GM19239 (cell line): ENCODE measurements at regions not wholly inside any gene's neighbourhood (a gene's known extent, or its start where the extent isn't known, plus 50 kb on each side); places are given as distances from the start of the nearest gene placed in this dataset.
"Not testable (repeated sequence)": the region's sequence is repeated elsewhere in the genome, so short reads cannot be mapped to it uniquely, and the experiment has no call there.

ENCODE experiments used
- DNase-seq: peaks from one replicate; pipeline ENCODE4 v3.0.0; 2011; ENCODE audit warnings: low spot score; ENCODE audit not compliant: insufficient read length
- FAIRE-seq: peaks from 2 replicates; lab custom pipeline; 2011; peaks lifted over from hg19 to GRCh38; lab: Jason Lieb, UNC

DNA sequence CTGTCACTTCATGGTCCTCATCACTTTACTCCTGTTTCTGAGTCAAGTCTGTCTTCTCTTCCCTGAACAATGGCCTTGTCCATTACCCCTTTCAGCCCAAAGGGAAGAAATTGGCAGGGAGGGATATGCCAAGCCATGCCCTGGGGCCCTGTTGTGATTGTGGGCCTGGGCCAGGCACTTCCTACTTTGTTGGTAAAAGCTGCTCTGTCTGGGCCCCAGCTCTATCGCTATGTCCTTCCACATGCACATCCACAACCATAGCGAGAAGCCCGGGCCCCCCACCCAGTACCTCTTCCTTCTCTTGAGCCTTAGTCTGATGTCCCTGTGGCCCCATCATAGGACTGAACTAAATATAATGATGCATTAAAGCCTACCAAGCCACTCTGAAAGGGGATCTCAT lies 126.7 kb upstream of the RCN1 start:
- FAIRE-seq: no peak
- no peak for DNase-seq

DNA sequence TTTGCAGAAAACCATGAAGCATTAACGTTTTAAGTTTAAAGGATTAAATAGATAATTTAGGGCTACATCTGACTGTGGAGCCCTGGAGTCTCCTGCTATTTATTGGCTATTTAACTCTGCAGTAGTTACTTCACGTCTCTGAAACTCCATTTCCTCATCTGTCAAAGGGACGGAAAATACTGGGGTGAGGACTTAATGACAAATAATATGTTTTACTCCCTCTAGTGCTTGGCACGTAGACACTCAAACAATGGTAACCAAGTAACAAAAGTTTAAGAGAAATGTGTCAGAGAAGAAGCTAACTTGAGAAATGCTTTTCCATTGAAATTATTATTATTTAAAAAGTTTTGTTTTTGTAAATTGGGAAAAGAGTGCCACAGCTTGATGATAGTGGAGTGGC lies 130.7 kb upstream of the RCN1 start:
- no peak for FAIRE-seq

DNA sequence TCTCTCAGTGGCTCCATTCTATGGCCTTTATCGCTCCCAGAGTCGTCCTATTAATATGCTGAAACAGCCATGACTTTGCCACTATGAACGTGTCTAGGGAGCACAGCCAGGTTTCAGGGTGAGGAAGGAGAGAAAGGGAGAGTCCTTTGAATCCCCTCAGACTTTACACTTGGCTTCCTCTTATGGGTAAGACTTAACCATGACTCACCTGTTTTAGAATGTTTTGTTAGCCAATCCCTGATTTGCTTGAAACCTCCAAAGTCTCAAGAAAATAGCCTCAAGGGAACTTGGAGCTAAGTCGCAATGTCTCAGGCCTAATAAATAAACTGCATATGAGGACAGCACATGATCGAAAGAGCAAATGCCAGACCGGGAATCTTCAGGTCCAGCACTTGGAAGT lies 131.2 kb upstream of the RCN1 start:
- DNase-seq (no peak), FAIRE-seq (no peak)

More for the DNA sequence above, 130.7 kb upstream of the RCN1 start:
- no peak for DNase-seq

DNA sequence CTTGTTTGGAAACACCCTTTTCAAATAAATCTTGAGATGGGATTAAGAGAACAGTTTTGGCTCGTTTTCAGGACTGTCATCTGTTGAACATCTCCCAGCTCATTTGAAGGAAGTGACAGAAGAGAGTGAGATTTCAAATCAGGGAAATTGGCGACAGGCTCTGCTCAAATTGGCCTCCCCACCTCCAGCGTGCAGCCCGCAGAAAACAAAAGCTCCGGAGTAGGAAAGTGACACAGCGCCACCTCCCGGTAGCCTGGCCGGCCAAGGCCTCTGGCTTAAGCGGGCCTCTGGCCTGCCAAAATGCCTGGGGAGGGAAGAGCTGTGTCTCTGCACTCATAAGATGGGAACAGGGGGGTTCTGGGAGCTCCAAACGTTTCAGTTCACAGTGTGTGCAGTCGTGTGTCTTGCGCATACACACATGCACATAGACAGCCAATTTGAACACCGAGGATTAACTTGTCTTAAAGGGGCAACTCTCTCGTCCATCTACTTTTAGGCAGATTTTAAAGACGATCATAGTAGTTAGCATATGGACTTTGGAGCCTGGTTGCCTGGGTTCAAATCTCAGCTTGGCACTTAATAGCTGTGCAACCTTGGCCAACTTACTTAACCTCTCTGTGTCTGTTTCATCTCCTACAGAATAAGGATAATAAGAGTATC lies 132.7 kb upstream of the RCN1 start:
- FAIRE-seq (peak; percentile 87), DNase-seq (peak; percentile 45)

DNA sequence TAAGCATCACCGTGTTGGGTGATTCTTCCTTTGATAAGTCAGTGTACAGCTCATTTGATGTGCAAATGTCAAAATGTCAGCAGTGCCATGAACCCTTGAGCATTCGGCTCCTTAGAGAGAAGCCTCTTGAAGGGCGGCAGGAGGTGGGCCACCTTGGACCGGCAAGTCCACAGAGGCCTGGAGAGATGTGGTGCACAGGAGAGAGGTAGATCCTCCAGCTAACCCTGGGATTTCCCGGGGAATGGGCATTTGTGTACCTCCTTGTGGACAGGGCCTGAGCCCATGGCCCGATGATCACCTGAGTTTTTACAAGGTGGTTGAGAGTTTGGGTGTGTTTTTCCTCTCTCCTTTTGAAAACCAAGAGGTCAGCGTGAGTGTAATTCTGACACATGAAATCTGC lies 133.2 kb upstream of the RCN1 start:
- FAIRE-seq: no peak
- no peak for DNase-seq

DNA sequence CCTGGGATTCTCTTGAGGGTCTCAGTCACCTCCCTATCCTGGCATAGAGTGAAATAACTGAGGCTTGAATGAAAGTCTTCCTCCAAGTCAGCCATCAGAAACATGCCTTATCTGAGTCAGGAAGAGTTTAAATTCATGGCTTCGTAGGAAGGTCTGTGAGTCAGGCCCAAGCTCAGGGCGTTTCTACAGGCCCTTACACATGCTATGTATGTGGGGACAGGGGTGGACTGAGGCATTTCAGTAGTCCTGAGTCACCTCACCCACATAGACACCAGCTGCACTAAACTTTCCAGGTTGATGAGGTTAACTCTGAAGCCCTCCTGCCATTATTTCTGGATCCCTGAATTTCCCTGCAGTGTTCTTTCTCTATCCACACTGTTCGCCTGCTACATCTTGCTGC lies 134.6 kb upstream of the RCN1 start:
- FAIRE-seq (no peak), DNase-seq (no peak)

DNA sequence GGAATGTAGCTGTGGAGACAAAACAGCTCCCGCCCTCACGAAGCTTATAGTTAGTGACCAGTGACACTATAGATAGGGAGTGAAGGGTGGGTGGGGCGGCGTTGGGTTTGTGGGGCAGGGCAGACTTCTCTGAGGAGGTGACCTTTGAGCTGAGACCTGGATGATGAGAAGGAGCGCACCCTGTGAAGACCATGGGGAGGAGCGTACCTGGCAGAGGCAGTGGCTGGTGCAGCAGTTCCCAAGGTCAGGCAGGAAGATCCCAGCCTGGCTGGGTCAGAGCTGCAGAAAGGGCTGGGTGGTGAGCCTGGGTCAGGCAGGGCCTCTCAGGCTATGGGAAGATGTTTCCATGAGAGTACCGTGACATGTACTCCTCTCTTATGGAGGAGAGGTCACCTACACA lies 135.0 kb upstream of the RCN1 start:
- no peak for DNase-seq
- FAIRE-seq: no peak

DNA sequence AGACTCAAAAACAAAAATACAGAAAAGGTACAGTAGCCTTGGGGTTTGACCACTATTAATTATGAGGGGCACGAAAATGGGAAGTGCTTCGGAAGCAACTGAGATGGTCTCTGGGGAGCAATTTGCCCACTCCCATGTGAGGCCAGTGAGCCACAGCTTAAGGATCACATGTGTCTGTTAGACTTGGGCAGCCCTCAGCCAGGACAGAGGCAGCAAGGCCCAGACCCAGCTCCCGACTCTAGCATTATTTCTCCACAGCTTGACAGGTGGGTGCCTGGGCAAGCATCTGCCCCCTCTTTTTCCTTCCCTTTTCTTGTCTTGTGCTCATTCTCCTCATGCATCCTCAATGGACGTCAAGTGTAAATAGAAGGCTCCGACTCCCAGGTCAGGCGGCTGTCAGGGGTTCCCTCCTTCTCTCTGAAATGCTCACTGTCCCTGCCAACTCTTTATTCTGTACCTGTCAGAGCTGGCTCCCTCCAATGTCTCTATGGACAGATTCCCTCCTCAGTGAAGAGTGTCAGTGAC lies 137.0 kb upstream of the RCN1 start:
- DNase-seq: no peak
- FAIRE-seq: no peak

DNA sequence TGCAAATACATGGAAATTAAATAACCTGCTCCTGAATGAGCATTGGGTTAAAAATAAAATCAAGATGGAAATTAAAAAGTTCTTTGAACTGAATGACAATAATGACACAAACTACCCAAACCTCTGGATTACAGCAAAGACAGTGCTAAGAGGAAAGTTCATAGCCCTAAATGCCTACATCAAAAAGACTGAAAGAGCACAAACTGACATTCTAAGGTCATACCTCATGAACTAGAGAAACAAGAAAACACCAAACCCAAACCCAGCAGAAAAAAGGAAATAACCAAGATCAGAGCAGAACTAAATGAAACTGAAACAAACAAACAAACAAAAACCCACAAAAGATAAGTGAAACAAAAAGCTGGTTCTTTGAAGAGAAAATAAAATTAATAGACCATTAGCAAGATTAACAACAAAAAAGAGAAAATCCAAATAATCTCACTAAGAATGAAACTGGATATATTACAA lies 138.6 kb upstream of the PAX6 start:
- FAIRE-seq: peak; percentile 14
- not testable (repeated sequence) for DNase-seq

DNA sequence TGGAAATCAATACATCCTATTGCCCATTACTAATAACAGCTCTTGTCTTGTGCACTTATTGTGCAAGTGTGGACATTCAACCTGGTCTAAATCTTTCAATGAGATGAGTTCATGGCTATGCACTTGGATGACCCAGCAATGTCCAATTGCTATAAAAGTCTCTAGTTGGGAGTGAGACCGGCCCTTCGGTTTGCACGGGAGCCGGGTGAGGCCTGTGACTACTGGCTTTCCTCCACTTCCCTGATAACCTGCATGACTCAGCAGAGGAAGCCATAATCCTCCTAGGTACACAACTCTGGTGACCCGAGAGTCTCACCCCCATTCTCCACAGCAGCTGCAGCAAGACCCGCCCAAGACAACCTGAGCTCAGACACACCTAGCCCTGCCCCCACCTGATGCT lies 135.9 kb upstream of the PAX6 start:
- FAIRE-seq: no peak
- DNase-seq: no peak

DNA sequence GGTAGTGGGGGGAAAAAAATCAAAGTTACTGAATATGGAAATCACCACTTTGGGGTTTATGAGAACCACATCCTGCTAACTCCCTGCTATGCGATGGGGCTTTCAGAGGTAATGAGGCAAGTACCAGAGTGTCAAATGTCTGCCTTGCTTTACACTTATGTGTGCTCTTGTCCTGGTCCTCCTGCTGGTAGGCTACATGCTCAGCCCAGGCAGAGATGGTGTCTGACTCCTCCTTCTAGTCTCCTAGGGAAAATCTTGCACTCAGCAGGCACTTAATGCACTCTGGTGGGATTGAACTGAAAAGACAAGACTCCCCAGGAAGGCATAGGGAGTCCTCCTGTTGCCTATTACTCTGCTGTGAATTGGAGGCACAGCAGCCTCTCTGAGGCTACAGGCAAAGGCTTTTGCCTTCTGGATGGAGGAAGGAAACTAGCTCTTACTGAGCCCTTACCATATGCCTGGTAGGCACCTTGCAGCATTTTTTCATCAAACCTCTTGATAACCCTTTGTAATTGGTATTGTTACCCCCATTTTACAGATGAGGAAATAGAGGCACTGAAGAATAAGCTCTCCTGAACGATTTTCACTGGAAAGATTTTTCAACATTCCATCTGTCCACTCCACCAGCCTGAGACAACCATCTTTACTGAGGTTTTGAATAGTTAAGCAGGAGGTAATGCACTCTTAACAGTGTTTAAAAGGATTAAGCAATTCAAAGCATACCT lies 132.1 kb upstream of the PAX6 start:
- DNase-seq (no peak), FAIRE-seq (no peak)

DNA sequence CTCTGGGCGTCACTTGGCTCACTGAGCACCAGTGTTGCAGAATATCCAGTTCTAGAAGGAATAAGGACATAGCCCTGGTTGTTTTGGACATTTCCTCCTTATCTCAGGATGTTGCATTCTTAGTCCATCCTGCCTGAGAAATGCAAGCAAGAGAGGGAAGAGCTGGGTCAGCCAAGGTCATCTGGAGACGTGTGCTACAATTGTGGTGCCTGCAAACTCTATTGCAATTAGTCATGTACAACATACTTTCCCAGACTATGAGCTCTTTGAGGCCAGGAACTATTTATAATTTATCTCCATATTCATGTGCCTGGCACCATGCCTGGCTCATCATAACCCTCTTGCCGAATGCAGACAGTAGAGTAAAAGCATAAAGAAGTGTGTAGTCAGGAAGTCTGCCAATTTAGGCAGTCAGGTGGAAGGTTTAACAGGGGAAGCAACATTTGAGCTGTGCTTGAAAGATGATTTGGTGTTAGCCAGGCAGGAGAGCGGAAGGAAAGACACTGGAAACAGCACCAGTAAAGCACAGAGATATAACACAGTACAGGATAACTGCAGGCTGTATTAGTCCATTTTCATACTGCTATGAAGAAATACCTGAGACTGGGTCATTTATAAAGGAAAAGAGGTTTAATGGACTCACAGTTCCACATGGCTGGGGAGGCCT lies 129.4 kb upstream of the PAX6 start:
- no peak for FAIRE-seq
- no peak for DNase-seq

DNA sequence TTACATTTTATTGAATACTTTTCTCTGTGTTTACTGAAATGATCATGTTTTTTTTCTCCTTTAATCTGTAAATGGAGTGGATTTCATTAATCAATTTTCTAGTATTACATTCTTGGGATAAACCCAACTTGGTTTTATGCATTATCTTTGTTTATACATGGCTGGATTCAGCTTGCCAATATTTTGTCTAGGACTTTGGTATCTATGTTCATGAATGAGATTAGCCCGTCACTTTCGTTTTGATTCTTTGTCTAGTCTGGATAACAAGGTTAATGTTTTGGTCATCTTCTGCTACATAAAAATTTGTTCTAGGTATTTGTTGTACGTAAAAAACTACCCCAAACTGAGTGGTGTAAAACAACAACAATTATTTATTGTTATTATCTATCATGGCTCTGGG lies 127.9 kb upstream of the PAX6 start:
- DNase-seq: no peak
- FAIRE-seq: no peak

DNA sequence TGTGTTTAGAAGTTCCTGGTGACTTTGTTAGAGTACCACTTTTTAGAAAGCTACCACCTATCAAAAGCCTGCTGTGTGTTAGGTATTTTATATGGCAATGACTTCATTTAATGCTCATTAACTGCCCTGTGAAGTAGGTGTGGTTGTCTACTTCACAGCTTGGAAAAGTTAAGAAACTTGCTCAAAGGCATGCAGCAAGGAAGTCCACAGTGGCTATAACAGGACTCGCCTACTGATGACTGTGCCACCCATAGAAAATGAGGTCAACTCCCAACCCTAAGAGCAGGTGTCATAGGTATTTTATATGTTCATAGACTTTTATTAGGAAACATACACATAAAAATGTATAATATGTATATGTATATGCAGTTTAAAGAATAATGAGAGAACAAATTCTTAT lies 125.2 kb upstream of the PAX6 start:
- no peak for DNase-seq
- no peak for FAIRE-seq

DNA sequence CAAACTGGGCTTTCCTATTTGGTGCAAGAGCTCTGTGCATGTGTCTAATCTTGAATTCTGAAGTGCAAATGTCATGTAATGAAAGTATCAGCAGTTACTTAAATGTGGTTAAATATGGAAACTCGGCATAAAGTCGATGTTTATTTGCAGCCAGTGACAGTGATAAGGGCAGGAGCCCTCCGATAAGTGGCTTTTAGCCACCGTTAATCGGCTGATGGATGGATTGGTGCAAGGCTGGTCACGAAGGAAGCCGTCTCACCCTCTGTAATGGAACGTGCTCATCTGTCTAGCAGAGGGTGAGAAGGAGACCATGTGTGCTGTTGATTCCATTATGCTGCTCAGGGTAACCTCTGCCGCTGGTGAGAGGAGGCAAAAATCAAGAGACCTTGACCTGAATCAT lies 121.8 kb upstream of the PAX6 start:
- FAIRE-seq (no peak), DNase-seq (no peak)

DNA sequence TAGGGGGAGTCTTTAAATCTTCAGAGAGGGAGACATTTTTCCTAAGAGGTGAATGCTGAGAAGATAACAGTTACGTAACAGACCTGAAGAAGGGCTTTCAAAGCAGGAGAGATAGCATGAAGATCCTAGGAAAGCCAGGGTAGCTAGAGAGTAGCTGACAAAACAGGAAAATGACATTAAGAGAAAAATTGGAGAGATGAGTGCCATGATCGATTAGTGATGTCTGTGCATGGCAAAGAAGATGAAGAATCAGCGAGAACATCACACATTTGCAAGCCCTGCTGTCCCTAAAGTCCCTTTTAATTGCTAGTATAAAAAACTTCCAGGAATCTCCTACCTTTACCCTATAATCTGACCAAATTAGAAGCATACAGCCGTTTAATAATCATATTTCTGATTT lies 116.9 kb upstream of the PAX6 start:
- DNase-seq (no peak), FAIRE-seq (no peak)

DNA sequence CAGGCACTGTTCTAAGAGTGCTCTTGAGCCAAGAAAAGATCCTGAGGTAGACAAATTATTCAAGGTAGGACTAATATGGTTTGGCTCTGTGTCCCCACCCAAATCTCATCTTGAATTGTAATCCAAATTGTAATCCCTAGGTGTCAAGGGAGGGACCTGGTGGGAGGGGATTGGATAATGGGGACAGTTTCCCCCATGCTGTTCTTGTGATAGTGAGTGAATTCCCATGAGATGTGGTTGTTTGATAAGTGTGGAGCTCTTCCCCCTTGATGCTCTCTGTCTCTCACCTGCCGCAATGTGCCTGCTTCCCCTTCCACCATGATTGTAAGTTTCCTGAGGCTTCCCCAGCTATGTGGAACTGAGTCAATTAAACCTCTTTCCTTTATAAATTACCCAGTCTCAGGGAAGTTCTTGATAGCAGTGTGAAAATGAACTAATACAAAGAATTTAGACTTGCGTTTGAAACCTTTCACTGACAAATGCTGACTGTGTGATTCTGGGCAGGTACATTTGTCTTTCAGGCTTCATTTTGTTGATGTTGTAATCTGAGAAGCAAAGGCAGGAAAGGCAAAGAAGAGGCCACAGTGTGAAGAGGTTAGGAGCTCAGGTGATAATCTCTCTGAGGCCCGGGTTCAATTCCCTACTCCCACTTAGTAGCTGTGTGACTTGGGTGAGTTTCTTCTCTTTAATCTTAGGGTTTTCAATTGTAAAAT lies 115.8 kb upstream of the PAX6 start:
- no peak for DNase-seq
- no peak for FAIRE-seq

DNA sequence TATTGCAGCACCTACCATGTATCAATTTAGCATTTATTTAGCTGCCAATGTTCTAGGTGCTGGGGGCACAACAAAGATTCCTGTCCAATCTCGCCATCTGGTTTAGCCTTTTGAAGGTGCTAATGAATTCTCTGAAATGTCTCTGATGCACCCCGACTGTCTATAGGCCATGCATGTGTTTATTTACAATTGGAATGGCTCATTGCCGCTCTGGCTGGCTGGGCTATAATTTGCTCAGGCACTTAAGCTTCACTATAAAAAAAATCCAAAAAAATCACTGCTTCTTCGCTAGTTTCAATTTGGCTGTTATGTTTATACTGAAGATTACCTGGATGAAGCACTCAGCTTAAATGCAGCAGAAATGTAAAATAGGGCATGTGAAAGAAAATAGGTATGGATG lies 115.0 kb upstream of the PAX6 start:
- FAIRE-seq (no peak), DNase-seq (no peak)

DNA sequence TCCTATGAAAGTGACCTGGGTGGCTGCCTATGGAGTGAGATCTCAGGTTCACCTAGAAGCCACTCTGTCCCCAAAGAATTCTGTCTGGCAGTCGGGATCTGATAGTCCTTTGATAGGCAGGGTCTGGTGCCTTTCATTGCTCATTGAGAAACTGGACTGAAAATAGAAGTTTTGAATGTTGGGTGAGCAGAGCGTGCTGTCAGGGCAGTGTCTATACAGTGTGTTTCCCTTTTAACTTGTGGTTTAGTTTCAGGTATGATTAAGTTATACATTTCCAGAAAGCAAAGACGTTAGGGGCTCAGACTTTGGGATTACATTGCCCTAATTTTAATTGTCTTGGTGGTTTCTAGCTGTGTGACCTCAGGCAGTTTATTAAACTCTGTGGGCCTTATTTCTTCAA lies 111.3 kb upstream of the PAX6 start:
- no peak for FAIRE-seq
- no peak for DNase-seq

DNA sequence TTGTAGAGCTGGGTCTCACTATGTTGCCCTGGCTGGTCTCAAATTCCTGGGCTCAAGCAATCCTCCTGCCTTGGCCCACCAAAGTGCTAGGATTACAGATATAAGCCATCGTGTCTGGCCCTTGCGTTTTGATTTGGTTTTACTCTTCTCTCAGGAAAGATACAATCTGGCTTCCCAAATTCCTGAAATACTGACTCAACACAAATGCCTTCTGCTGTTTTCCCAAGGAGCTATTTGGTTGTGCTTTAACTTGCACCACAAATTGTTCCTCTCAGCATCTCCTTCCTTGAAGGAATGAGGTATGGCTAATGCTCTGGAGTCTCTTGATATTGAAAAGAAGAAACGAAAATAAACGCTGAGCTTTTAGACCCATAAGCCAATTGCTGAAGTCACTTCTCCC lies 110.0 kb upstream of the PAX6 start:
- no peak for DNase-seq

DNA sequence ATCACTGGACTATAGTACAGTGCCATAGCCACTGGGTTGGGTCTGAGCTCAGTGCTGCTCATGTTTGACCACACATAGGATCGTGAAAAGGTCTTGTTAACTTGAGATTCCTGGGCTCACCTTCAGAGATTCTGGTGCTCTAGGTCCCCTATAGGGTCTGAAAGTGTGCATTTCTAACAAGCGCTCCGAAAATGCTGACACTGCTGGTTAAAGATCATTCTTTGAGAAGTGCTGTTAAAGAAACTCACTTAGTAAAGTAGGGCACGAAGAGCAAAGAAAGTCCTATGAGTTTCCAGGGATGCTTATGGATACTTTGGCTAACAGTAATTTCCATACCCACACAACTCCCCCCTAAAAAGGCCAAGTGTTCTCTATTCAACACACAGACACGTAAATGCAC lies 108.1 kb upstream of the PAX6 start:
- no peak for FAIRE-seq

More for the DNA sequence above, 110.0 kb upstream of the PAX6 start:
- FAIRE-seq: no peak

More for the DNA sequence above, 108.1 kb upstream of the PAX6 start:
- no peak for DNase-seq
